ENCODE measurements at regions not wholly inside any gene's neighbourhood (a gene's known extent, or its start where the extent isn't known, plus 50 kb on each side); places are given as distances from the start of the nearest gene placed in this dataset.

- DNase-seq (ENCODE audit: low spot score), result no peak
Observed at GRCh38 chr1:87274851-87275250, 53.8 kb upstream of the LMO4 start.

GRCh38 chr1:87278825-87279535, 49.7 kb upstream of the LMO4 start:
- no peak for DNase-seq (ENCODE audit: low spot score)
